Skeletal muscle tissue (tissue), 3 donors: ENCODE measurements at regions not wholly inside any gene's neighbourhood (a gene's known extent, or its start where the extent isn't known, plus 50 kb on each side); places are given as distances from the start of the nearest gene placed in this dataset.

Experiments
- H3K27ac ChIP-seq: one replicate; pipeline ENCODE4 v1.7.0; 2013; ENCODE audit warnings: mild to moderate bottlenecking, low read depth, low read length, inconsistent platforms
- H3K27me3 ChIP-seq, 3 donors: one replicate each; pipeline ENCODE4 v1.7.0; 2013; ENCODE audit warnings: low read length in 3 of 3; ENCODE audit not compliant: control insufficient read depth in 3 of 3, insufficient read depth in 3 of 3
- H3K36me3 ChIP-seq, 3 donors: one replicate each; pipeline ENCODE4 v1.7.0; 2013; ENCODE audit warnings: low read length in 3 of 3; ENCODE audit not compliant: control insufficient read depth in 3 of 3, insufficient read depth in 3 of 3
- H3K4me1 ChIP-seq, 3 donors: one replicate each; pipeline ENCODE4 v1.7.0; 2013; ENCODE audit warnings: low read length in 3 of 3, mild to moderate bottlenecking in 3 of 3; ENCODE audit not compliant: control insufficient read depth in 3 of 3, insufficient read depth in 3 of 3
- H3K4me3 ChIP-seq, 3 donors: one replicate each; pipeline ENCODE4 v1.7.0; 2013; ENCODE audit warnings: low read length in 3 of 3
- H3K9ac ChIP-seq, 3 donors: one replicate each; pipeline ENCODE4 v1.7.0; 2013; ENCODE audit warnings: low read length in 3 of 3, mild to moderate bottlenecking in 3 of 3, moderate library complexity in 2 of 3, low read depth in 1 of 3
- H3K9me3 ChIP-seq, 3 donors: one replicate each; pipeline ENCODE4 v1.7.0; 2013; ENCODE audit warnings: low read length in 3 of 3; ENCODE audit not compliant: control insufficient read depth in 3 of 3
- donor health status: Osteomylitis.

GRCh38 chr2:239586651-239587310, 186.0 kb upstream of the HDAC4 start:
- H3K4me1 ChIP-seq = no peaks in the 10 kb centered on the region
- no peak overlapping the region for H3K9ac ChIP-seq
- no peaks in the 10 kb centered on the region for H3K36me3 ChIP-seq
- no peaks in the 10 kb centered on the region for H3K9me3 ChIP-seq
- peaks cover 0 to 19% (median 13%) of the 10 kb centered on the region in 3 donors for H3K27me3 ChIP-seq
- H3K27ac ChIP-seq = no peak overlapping the region
- H3K4me3 ChIP-seq = no peak overlapping the region

- Histone ChIP-seq H3K4me1 (no peaks in the 10 kb centered on the region), H3K9me3 (no peaks in the 10 kb centered on the region), H3K27me3 (peaks cover 0 to 19% (median 13%) of the 10 kb centered on the region in 3 donors), H3K27ac (no peak overlapping the region), H3K9ac (no peak overlapping the region), H3K4me3 (no peak overlapping the region), H3K36me3 (no peaks in the 10 kb centered on the region)
Measured at GRCh38 chr2:239585422-239585821, 184.6 kb upstream of the HDAC4 start.

GRCh38 chr2:239584986-239585385, 184.2 kb upstream of the HDAC4 start:
- Histone ChIP-seq H3K9ac (no peak overlapping the region), H3K36me3 (no peaks in the 10 kb centered on the region), H3K4me3 (no peak overlapping the region), H3K4me1 (no peaks in the 10 kb centered on the region), H3K27me3 (peaks cover 0 to 19% (median 13%) of the 10 kb centered on the region in 3 donors), H3K27ac (no peak overlapping the region), H3K9me3 (no peaks in the 10 kb centered on the region)

- Histone ChIP-seq H3K4me1 (no peaks in the 10 kb centered on the region), H3K4me3 (no peak overlapping the region), H3K27me3 (peaks cover 0 to 19% (median 13%) of the 10 kb centered on the region in 3 donors), H3K27ac (no peak overlapping the region), H3K9ac (no peak overlapping the region), H3K36me3 (no peaks in the 10 kb centered on the region), H3K9me3 (no peaks in the 10 kb centered on the region)
Measured at GRCh38 chr2:239583879-239584859, 183.3 kb upstream of the HDAC4 start.

GRCh38 chr2:239583171-239583878, 182.5 kb upstream of the HDAC4 start:
- no peaks in the 10 kb centered on the region for H3K4me1 ChIP-seq
- no peaks in the 10 kb centered on the region for H3K36me3 ChIP-seq
- peaks cover 0 to 13% (median 9%) of the 10 kb centered on the region in 3 donors for H3K27me3 ChIP-seq
- no peak overlapping the region for H3K27ac ChIP-seq
- H3K9ac ChIP-seq = no peak overlapping the region
- H3K9me3 ChIP-seq = no peaks in the 10 kb centered on the region
- H3K4me3 ChIP-seq = no peak overlapping the region

GRCh38 chr2:239582476-239582875, 181.7 kb upstream of the HDAC4 start:
- H3K27ac ChIP-seq = no peak overlapping the region
- no peak overlapping the region for H3K4me3 ChIP-seq
- H3K27me3 ChIP-seq = peaks cover 0 to 11% (median 9%) of the 10 kb centered on the region in 3 donors
- H3K9me3 ChIP-seq = no peaks in the 10 kb centered on the region
- H3K36me3 ChIP-seq = no peaks in the 10 kb centered on the region
- H3K4me1 ChIP-seq = no peaks in the 10 kb centered on the region
- no peak overlapping the region for H3K9ac ChIP-seq

- peaks cover 0 to 9% (median 5%) of the 10 kb centered on the region in 3 donors for H3K27me3 ChIP-seq
- no peaks in the 10 kb centered on the region for H3K4me1 ChIP-seq
- no peaks in the 10 kb centered on the region for H3K36me3 ChIP-seq
- no peaks in the 10 kb centered on the region for H3K9me3 ChIP-seq
- no peak overlapping the region for H3K9ac ChIP-seq
- no peak overlapping the region for H3K4me3 ChIP-seq
- H3K27ac ChIP-seq = no peak overlapping the region
Measured at GRCh38 chr2:239581352-239581901, 180.6 kb upstream of the HDAC4 start.

- Histone ChIP-seq H3K27ac (no peak overlapping the region), H3K9ac (no peak overlapping the region), H3K36me3 (no peaks in the 10 kb centered on the region), H3K4me1 (no peaks in the 10 kb centered on the region), H3K27me3 (peaks cover 0 to 21% (median 14%) of the 10 kb centered on the region in 3 donors), H3K4me3 (no peak overlapping the region), H3K9me3 (no peaks in the 10 kb centered on the region)
Measured at GRCh38 chr2:239580199-239580527, 179.3 kb upstream of the HDAC4 start.

- Histone ChIP-seq H3K4me1 (no peaks in the 10 kb centered on the region), H3K27me3 (peaks cover 0 to 26% (median 18%) of the 10 kb centered on the region in 3 donors), H3K9ac (no peak overlapping the region), H3K4me3 (no peak overlapping the region), H3K36me3 (no peaks in the 10 kb centered on the region), H3K27ac (no peak overlapping the region), H3K9me3 (no peaks in the 10 kb centered on the region)
Measured at GRCh38 chr2:239579524-239580198, 178.8 kb upstream of the HDAC4 start.
